Fibroblast of lung (primary cell): ENCODE measurements at regions not wholly inside any gene's neighbourhood (a gene's known extent, or its start where the extent isn't known, plus 50 kb on each side); places are given as distances from the start of the nearest gene placed in this dataset.

Experiments
- CTCF ChIP-seq, 2 donors: IDR thresholded peaks in 1 of 2; conservative IDR thresholded peaks in 1 of 2; 1 replicate in 1 of 2; 2 replicates in 1 of 2; pipeline ENCODE4 v1.5.1; 2011 to 2012; ENCODE audit warnings: low read length in 2 of 2, control low read depth in 1 of 2, inconsistent platforms in 1 of 2, low read depth in 1 of 2, mild to moderate bottlenecking in 1 of 2
- EZH2 ChIP-seq: IDR thresholded peaks from 2 replicates; pipeline ENCODE4 v1.5.1; 2012; ENCODE audit warnings: low read length, control low read depth, mild to moderate bottlenecking; ENCODE audit errors: missing control alignments

- TF ChIP-seq CTCF (conservative IDR thresholded peaks at IDR 0.05 in 1 of 2, IDR thresholded peaks at IDR 0.05 in 1 of 2; ENCODE audit: low read depth in 1 of 2, low read length in 2 of 2) (no peak), EZH2 (no peak)
These were observed 62.3 kb upstream of the PLSCR4 start for GRCh38 chr3:146313031-146313745.
